PC-3 (cell line): ENCODE measurements at regions not wholly inside any gene's neighbourhood (a gene's known extent, or its start where the extent isn't known, plus 50 kb on each side); places are given as distances from the start of the nearest gene placed in this dataset.
A peak's percentile ranks its signal among the peaks of the same experiment; 100 is the strongest.

Experiments
- ATAC-seq: fragments of 200-7000 bp; cut with Tn5 transposase; 2 replicates; pipeline ENCODE4 v1.9.1; 2020; ENCODE audit warnings: mild to moderate bottlenecking, moderate library complexity
- BruUV-seq: library from RNA; stranded (reverse); fragments of 400-500 nt; replicated peaks from 2 replicates; lab custom pipeline; 2021; lab: Mats Ljungman, UMichigan
- CTCF ChIA-PET: fragments of 300-600 bp; sonication (Branson Sonifier 250); formaldehyde crosslinking; loops from one replicate; lab custom pipeline; 2022; ENCODE audit warnings: antibody characterized with exemption; lab: Charles Lee
- POLR2A ChIA-PET: fragments of 300-600 bp; sonication (Branson Sonifier 250); formaldehyde crosslinking; loops from one replicate; lab custom pipeline; 2022; ENCODE audit warnings: antibody characterized with exemption; ENCODE audit not compliant: unreplicated experiment; lab: Charles Lee
- DNase-seq: peaks from one replicate; pipeline ENCODE4 v3.0.0-alpha.2; 2015
- H2AFZ ChIP-seq: fragments of 300-600 bp; sonication (generic); 2 replicates; pipeline ENCODE4 v1.6.0; 2016; ENCODE audit warnings: antibody characterized with exemption, low read length
- H3F3A ChIP-seq: fragments of 300-600 bp; sonication (generic); one replicate; pipeline ENCODE4 v1.6.0; 2017; ENCODE audit warnings: antibody characterized with exemption, low read length, control low read depth, mild to moderate bottlenecking; ENCODE audit not compliant: unreplicated experiment
- H3K27ac ChIP-seq: fragments of 300-600 bp; sonication (generic); 2 replicates; pipeline ENCODE4 v1.5.1; 2016; ENCODE audit warnings: mild to moderate bottlenecking, low read length
- H3K27me3 ChIP-seq: fragments of 300-600 bp; sonication (generic); 2 replicates; pipeline ENCODE4 v1.6.1; 2016; ENCODE audit warnings: low read length, mixed read lengths
- H3K36me3 ChIP-seq: fragments of 300-600 bp; sonication (generic); 2 replicates; pipeline ENCODE4 v1.6.1; 2016; ENCODE audit warnings: low read depth, mixed run types, low read length, mixed read lengths
- H3K4me1 ChIP-seq: fragments of 300-600 bp; sonication (generic); 2 replicates; pipeline ENCODE4 v1.5.1; 2016; ENCODE audit warnings: low read length; ENCODE audit not compliant: insufficient read depth
- H3K4me2 ChIP-seq: fragments of 300-600 bp; sonication (generic); 2 replicates; pipeline ENCODE4 v1.6.0; 2016; ENCODE audit warnings: low read length
- H3K4me3 ChIP-seq: fragments of 300-600 bp; sonication (generic); 2 replicates; pipeline ENCODE4 v1.5.1; 2016; ENCODE audit warnings: mild to moderate bottlenecking, low read length, mixed read lengths
- H3K79me2 ChIP-seq: fragments of 300-600 bp; sonication (generic); 2 replicates; pipeline ENCODE4 v1.6.1; 2017; ENCODE audit warnings: low read length, mixed read lengths
- H3K9ac ChIP-seq: fragments of 300-600 bp; sonication (generic); 2 replicates; pipeline ENCODE4 v1.6.0; 2016; ENCODE audit warnings: mild to moderate bottlenecking, low read length
- H3K9me2 ChIP-seq: fragments of 300-600 bp; sonication (generic); replicated peaks from 2 replicates; pipeline ENCODE4 v1.6.1; 2016; ENCODE audit warnings: mixed run types, low read length, mixed read lengths
- H3K9me3 ChIP-seq: fragments of 300-600 bp; sonication (generic); 2 replicates; pipeline ENCODE4 v1.6.1; 2016; ENCODE audit warnings: low read length, mixed read lengths
- H4K20me1 ChIP-seq: fragments of 300-600 bp; sonication (generic); 2 replicates; pipeline ENCODE4 v1.6.1; 2016; ENCODE audit warnings: low read length, mixed read lengths
- CTCF ChIP-seq: fragments of 300-600 bp; sonication (generic); conservative IDR thresholded peaks from 2 replicates; pipeline ENCODE4 v1.5.1; 2017; ENCODE audit warnings: antibody characterized with exemption, low read depth, mild to moderate bottlenecking, low read length
- EZH2 ChIP-seq: fragments of 300-600 bp; sonication (generic); IDR thresholded peaks from one replicate; pipeline ENCODE4 v1.6.1; 2017; ENCODE audit warnings: antibody characterized with exemption, mild to moderate bottlenecking, low read length; ENCODE audit not compliant: unreplicated experiment
- EZH2phosphoT487 ChIP-seq: fragments of 300-600 bp; sonication (generic); IDR thresholded peaks from 2 replicates; pipeline ENCODE4 v1.6.1; 2018; ENCODE audit warnings: mild to moderate bottlenecking, antibody characterized with exemption, low read length, borderline replicate concordance
- intact Hi-C: fragments of 100-400 bp; cut with micrococcal nuclease; formaldehyde crosslinking; loops from 2 replicates; pipeline ENCODE4 v1.9.0; 2023

- Histone ChIP-seq H3K36me3 (no peaks in the 10 kb centered on the region), H3K9me3 (no peaks in the 10 kb centered on the region), H3K9ac (no peak overlapping the region), H3K27me3 (no peaks in the 10 kb centered on the region), H3K4me1 (no peaks in the 10 kb centered on the region), H4K20me1 (no peaks in the 10 kb centered on the region), H3K27ac (no peak overlapping the region), H3K79me2 (no peaks in the 10 kb centered on the region), H3K9me2 (no peaks in the 10 kb centered on the region), H3K4me2 (no peak overlapping the region), H3K4me3 (no peak overlapping the region), H3F3A (no peaks in the 10 kb centered on the region), H2AFZ (no peak overlapping the region)
- no peak for ATAC-seq
- intact Hi-C loops = no loop called here
- DNase-seq = no peak
- no TSS peak for BruUV-seq
- ChIA-PET POLR2A (no interaction called here), CTCF (no interaction called here)
- TF ChIP-seq EZH2 (no peak), CTCF (no peak), EZH2phosphoT487 (no peak)
Observed at GRCh38 chr11:42200311-42200710, 740.9 kb upstream of the LRRC4C start.

- Histone ChIP-seq H3K4me2 (no peak overlapping the region), H2AFZ (no peak overlapping the region), H3K9me2 (no peaks in the 10 kb centered on the region), H3K36me3 (no peaks in the 10 kb centered on the region), H3K9ac (no peak overlapping the region), H4K20me1 (no peaks in the 10 kb centered on the region), H3K27ac (no peak overlapping the region), H3K79me2 (no peaks in the 10 kb centered on the region), H3K4me1 (no peaks in the 10 kb centered on the region), H3F3A (no peaks in the 10 kb centered on the region), H3K27me3 (no peaks in the 10 kb centered on the region), H3K9me3 (no peaks in the 10 kb centered on the region), H3K4me3 (no peak overlapping the region)
- DNase-seq (no peak), ATAC-seq (no peak)
- intact Hi-C loops = no loop called here
- TF ChIP-seq EZH2phosphoT487 (no peak), EZH2 (no peak)
- POLR2A ChIA-PET = no interaction called here
- CTCF ChIA-PET = no interaction called here
- no TSS peak for BruUV-seq
Observed at GRCh38 chr11:42201603-42202148, 742.2 kb upstream of the LRRC4C start.

- BruUV-seq = no TSS peak
- Histone ChIP-seq H3F3A (no peaks in the 10 kb centered on the region), H3K36me3 (no peaks in the 10 kb centered on the region), H3K4me3 (no peak overlapping the region), H4K20me1 (no peaks in the 10 kb centered on the region), H3K9me2 (no peaks in the 10 kb centered on the region), H3K4me2 (no peak overlapping the region), H2AFZ (no peak overlapping the region), H3K27me3 (no peaks in the 10 kb centered on the region), H3K9ac (no peak overlapping the region), H3K4me1 (no peaks in the 10 kb centered on the region), H3K27ac (no peak overlapping the region), H3K79me2 (no peaks in the 10 kb centered on the region), H3K9me3 (no peaks in the 10 kb centered on the region)
- ChIA-PET CTCF (no interaction called here), POLR2A (no interaction called here)
- intact Hi-C loops = no loop called here
- TF ChIP-seq CTCF (no peak), EZH2phosphoT487 (no peak), EZH2 (no peak)
- ATAC-seq (no peak), DNase-seq (peak; percentile 51)
Observed at GRCh38 chr11:42205518-42205917, 746.1 kb upstream of the LRRC4C start.
